KOPT-K1 (cell line): ENCODE measurements at regions not wholly inside any gene's neighbourhood (a gene's known extent, or its start where the extent isn't known, plus 50 kb on each side); places are given as distances from the start of the nearest gene placed in this dataset.
A peak's percentile ranks its signal among the peaks of the same experiment; 100 is the strongest.
"Not testable (repeated sequence)": the region's sequence is repeated elsewhere in the genome, so short reads cannot be mapped to it uniquely, and the experiment has no call there.

Experiments used
- H3K27ac ChIP-seq: fragments of 200-600 bp; sonication (generic); 2 replicates; pipeline ENCODE4 v1.5.1; 2016; ENCODE audit warnings: antibody characterized with exemption, mild to moderate bottlenecking, low read depth, low read length; ENCODE audit not compliant: poor library complexity, severe bottlenecking
- H3K36me3 ChIP-seq: fragments of 200-600 bp; sonication (generic); 2 replicates; pipeline ENCODE4 v1.5.1; 2017; ENCODE audit warnings: antibody characterized with exemption, mild to moderate bottlenecking, low read length, moderate library complexity; ENCODE audit not compliant: insufficient read depth
- H3K9me3 ChIP-seq: fragments of 200-600 bp; sonication (generic); 2 replicates; pipeline ENCODE4 v1.5.1; 2017; ENCODE audit warnings: antibody characterized with exemption, low read length, mild to moderate bottlenecking; ENCODE audit not compliant: insufficient read depth, poor library complexity, severe bottlenecking

DNA sequence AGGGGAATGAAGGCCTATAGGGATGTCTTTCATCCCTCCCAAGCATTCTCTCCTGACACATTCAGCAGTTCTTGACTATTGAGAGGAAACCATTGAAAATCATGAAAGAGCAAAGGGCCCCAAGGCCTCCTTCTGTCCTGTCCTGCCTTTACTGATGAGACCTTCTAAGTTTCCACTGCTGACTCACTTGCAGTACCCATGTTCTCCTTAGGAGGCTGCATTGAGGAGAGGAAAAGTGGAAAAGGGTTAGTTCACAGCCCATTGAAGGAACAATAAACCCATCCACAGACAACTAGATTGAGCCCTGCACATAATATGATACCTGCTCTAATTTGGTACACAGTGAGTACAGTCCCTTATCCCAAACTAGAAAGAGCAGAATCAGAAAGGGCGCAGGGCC is 115.1 kb upstream of the PNPLA4 start:
- no peaks in the 10 kb centered on the region for H3K9me3 ChIP-seq
- H3K36me3 ChIP-seq: no peaks in the 10 kb centered on the region
- no peak overlapping the region for H3K27ac ChIP-seq

DNA sequence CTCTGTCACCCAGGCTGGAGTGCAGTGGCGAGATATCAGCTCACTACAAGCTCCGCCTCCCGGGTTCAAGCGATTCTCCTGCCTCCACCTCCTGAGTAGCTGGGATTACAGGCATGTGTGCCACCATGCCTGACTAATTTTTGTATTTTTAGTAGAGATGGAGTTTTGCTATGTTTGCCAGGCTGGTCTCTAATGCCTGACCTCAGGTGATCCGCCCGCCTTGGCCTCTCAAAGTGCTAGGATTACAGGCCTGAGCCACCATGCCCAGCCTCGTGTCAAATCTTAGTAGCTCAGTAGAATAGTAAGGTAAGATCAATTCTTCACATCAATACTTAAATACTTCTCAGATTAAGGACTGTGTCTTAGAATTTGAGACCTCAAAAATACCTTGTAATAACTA is 112.5 kb upstream of the PNPLA4 start:
- H3K36me3 ChIP-seq, H3K9me3 ChIP-seq, H3K27ac ChIP-seq: not testable (repeated sequence)

DNA sequence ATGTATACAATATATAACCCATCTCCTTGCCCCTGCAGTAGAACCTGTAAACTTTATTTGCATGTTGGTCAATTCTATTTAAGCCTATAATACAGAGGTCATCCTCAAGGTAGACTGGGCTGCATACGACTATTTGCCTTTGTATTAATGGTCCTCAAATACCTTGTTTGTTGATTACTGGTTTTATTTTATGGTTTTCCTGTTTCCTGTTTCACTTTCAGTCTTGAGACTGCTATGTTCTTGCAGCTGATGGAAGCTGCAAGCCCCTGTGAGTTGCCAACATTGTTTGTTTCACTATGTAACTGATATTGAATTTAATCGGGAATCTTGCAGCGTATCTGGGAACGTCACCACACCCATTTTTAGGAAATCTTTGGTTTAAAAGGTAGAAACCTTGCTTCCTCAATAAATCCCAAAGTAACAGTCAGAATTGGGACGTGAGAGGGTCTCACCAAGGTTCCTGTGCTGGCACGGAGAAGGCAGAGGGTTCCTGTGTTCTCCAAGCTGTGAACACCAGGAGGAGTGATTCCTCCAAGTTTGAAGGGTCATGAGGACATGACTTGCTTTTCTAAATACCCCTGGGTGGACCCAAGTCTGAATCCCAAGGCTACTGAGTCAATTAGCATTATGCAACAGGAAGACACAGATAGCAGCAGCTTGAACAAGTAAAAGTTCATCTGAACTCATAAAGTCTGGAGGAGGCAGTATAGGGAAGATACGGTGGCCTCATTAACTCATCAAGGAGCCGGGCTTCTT is 110.6 kb upstream of the PNPLA4 start:
- Histone ChIP-seq H3K27ac (peak overlapping the region; percentile 36), H3K36me3 (no peaks in the 10 kb centered on the region), H3K9me3 (no peaks in the 10 kb centered on the region)

DNA sequence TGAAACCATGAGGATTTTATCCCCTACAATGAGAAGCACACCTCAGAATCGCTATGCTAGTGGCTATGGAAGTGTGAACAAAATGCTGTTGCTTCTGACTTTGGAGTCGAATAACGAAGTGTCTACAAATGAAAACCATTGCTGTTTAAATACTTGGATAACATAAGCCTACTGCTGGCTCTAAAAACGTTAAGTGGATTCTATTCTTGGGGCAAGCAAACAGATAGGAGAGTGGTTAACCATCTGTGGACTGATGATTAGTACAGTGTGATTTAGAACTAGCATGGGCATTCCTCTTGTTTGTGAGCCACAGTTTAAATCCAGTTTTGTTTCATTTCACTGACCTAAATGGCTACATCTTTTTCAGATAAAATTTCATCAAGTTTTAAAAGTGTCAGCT is 109.7 kb upstream of the PNPLA4 start:
- H3K36me3 ChIP-seq: no peaks in the 10 kb centered on the region
- no peaks in the 10 kb centered on the region for H3K9me3 ChIP-seq
- no peak overlapping the region for H3K27ac ChIP-seq

DNA sequence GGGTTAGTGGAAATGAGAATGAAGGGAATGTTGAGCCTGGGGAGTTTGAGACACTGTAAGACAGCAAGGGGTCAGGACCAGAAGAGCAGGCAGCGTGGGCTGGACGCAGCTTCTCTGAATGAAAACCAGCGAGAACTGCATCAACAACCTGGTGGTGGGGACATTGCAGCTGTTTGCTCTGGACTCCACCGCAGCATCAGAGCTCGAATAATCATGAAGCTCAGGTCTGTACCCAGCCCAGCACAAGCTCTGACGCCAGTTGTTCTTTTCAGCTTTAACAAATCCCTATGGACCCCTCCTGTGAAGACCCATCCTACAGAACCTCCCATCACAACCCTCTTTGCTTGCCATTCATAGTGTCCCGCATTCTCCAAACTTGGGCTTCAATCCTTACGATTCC is 106.8 kb upstream of the PNPLA4 start:
- Histone ChIP-seq H3K36me3 (no peaks in the 10 kb centered on the region), H3K27ac (no peak overlapping the region), H3K9me3 (no peaks in the 10 kb centered on the region)

DNA sequence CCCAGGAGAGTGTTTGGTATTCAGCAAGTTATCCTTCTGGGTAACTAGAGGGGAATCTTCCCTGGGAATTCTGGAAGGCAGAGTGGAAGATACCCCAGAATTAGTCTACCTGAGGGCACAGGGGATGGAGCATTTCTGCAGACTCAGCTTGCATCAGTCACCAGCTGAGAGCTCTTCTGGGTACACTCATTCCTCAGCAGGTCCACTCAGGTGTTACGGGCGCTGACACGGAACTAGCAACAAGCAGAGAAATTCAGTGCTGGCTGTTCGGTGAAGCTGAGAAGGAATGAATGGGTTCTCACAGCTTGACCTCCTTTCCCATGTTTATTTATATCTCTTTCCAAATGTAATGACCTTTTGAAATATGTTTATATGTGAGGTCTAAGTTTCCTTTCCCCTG is 106.0 kb upstream of the PNPLA4 start:
- H3K9me3 ChIP-seq: no peaks in the 10 kb centered on the region
- no peak overlapping the region for H3K27ac ChIP-seq
- H3K36me3 ChIP-seq: no peaks in the 10 kb centered on the region

DNA sequence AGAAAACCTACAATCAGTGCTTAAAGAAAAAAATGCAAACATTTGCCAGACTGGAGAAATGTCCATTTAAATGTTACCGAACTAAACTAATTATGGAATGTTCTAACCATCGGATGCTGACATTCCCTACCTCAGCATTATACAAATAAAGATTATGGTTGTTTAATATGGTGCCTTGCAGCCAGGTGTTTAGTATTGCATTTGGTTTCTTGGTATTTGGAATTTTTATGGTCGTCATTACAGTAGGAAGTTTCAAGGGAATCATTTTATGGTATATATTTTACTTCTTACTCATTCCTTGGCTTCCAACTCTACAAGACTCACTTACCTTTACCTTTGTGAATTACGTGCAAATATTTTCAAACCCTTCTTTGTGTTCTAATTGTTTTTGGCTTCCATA is 103.1 kb upstream of the PNPLA4 start:
- Histone ChIP-seq H3K9me3 (no peaks in the 10 kb centered on the region), H3K36me3 (no peaks in the 10 kb centered on the region)

DNA sequence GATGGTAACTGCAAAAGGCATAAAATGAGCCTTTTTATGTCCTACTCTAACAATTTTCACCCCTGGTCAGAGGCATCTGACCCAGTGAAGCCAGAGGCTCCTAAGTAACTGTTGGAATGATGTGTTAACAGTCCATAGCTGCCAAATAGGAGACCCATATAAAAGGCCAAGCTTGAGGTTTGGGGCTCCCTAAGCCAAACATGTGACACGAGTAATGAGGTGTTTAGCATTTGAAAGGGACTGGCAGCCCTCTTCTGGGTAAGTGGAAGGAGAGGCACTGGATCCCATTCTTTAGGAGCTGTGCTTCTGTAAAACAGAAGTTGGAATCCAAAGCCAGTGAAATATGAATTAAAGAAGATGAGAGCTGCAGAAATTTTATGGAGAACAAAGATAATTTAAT is 100.6 kb upstream of the PNPLA4 start:
- Histone ChIP-seq H3K27ac (no peak overlapping the region), H3K9me3 (no peaks in the 10 kb centered on the region)

More for the DNA sequence above, 103.1 kb upstream of the PNPLA4 start:
- H3K27ac ChIP-seq: no peak overlapping the region

DNA sequence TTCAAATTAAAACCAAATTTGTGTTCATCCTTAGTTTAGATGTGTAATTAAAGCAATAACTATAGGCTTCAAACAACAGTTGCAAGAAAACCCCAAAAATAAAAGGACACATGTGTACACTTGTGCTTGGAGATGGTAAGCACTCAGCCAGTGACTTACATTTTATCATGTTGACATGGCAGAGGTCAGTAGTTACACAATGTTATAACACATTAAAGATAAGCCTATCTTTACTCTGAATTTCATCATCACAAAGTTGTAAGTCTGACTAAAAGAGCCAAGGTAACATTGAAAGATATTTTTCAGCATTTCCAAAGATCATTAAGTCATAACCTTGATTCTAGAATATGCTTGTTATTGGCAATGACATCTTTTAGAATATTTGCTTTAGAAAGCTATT is 98.5 kb upstream of the PNPLA4 start:
- H3K27ac ChIP-seq: no peak overlapping the region
- H3K36me3 ChIP-seq: no peaks in the 10 kb centered on the region
- no peaks in the 10 kb centered on the region for H3K9me3 ChIP-seq

More for the DNA sequence above, 100.6 kb upstream of the PNPLA4 start:
- H3K36me3 ChIP-seq: no peaks in the 10 kb centered on the region

DNA sequence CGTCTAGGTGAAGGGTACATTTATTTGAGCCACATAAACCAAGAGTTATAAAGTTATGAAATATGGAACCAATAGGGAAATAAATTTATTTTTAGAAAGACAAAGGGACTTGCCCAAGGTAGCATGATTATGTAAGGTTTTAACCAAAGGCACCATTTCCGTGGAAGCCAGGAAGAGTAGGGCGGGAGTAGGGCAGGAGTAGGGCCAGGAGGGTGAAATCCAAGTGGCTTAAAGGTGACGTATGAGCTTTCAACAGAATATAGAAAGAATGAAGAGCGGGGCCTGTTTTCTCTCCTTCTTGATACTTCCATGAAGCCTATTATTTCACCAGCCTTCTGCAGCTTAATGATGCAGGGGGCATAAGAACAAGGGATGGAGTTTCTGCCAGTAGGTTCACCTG is 91.7 kb upstream of the PNPLA4 start:
- H3K27ac ChIP-seq: no peak overlapping the region
- no peaks in the 10 kb centered on the region for H3K9me3 ChIP-seq
- no peaks in the 10 kb centered on the region for H3K36me3 ChIP-seq

DNA sequence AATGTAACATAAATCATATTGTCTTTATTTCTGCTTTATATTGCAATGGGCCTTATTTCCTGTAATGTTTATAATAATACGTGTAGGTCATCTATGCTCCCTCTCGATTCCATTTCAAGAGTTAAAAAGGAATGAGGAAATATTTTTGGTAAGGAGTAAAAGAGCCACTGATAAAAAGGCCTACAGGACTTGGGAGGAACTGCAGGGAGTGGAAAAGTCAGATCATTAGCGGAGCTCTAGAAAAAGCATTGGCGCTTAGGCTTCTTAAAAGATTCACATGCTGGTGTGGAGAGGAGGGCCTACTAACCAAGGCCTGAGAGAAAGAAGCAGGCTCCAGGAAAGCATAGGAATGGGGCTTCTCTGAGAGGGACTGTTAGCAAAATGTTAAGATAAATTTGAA is 82.9 kb upstream of the PNPLA4 start:
- Histone ChIP-seq H3K27ac (no peak overlapping the region), H3K9me3 (no peaks in the 10 kb centered on the region), H3K36me3 (no peaks in the 10 kb centered on the region)

DNA sequence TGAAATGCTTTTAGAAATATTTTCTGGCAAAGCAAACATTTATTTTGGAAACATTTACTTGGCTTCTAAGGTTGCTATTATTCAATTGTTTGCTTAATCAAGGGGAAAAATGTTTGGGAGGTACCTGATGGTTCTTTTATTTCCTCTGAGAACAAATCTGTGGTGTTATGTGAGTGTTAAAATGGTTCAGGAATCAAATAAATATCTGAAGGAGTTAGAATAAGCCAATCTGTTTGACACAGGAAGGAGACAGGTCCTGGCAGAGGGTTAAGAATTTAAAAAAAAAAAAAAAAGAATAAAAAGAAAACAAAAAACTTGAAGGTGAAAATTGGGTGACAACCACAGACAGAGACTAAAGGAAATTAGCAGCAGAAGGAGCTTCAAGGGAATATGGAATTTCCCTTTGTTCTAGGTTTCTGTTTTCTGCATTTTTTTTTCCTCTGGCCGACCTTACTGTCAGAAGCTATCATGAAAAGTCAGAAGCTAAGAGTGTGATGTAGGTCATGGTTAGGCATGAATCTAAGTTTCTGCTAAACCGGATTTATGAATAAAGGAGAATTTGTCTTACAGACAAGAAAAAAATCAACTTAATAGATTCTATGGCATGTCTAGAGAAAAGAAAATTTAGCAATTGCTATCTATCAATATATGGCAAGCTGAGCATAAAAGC is 78.6 kb upstream of the PNPLA4 start:
- H3K27ac ChIP-seq: no peak overlapping the region
- no peaks in the 10 kb centered on the region for H3K9me3 ChIP-seq
- H3K36me3 ChIP-seq: no peaks in the 10 kb centered on the region

DNA sequence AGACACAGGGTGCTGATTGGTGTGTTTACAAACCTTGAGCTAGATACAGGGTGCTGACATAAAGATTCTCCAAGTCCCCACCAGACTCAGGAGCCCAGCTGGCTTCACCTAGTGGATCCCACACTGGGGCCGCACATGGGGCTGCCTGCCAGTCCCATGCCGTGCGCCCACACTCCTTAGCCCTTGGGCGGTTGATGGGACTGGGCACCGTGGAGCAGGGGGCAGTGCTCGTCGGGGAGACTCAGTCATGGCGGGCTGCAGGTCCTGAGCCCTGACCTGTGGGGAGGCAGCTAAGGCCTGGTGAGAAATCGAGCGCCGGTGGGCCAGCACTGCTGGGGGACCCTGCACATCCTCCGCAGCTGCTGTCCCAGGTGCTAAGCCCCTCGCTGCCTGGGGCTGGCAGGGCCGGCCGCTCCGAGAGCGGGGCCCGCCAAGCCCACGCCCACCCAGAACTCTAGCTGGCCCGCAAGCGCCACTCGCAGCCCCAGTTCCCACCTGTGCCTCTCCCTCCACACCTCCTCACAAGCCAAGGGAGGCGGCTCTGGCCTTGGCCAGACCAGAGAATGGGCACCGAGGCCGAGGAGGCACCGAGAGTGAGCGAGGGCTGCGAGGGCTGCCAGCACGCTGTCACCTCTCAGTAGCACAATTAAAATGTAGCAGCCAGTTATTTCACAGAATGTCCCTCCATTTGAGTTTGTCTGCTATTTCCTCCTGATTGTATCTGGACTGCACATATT is 76.1 kb upstream of the PNPLA4 start:
- no peaks in the 10 kb centered on the region for H3K9me3 ChIP-seq
- no peaks in the 10 kb centered on the region for H3K36me3 ChIP-seq
- H3K27ac ChIP-seq: no peak overlapping the region

DNA sequence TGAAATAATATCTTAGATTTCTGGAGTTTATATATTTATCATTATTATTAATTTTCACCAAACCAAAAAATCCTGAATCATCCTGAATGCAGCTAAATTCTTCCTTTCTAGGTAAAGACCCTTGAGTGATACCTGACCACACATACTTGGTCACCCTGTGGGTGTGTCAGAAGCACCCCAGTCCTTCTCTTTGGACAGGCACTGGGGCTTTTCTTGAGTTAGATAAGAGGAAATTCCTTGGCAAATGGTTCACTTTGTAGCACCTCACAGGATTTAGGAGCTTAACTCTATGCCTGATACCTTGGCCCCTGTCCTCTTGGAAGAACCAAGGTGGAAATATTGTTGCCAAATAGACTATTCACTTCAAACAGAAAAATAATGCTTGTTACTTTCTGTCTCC is 69.6 kb upstream of the PNPLA4 start:
- no peaks in the 10 kb centered on the region for H3K36me3 ChIP-seq

DNA sequence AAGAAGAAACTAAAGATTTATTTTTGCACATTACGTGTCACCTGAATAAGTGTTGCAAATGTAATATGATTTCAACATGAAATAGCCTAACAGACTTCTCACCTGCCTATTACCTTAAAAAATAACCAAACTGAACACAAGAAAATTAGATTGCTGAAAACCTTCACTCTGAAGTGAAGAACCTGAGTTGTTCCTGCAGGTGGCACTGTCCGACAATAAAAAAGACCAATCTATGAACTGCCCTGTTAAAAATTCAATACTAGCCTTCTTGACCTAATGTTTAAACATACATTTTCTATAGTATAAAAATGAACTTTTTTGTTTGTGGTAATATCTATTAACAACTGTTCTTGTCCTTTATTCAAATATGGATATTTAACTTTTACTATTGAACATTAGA is 69.2 kb upstream of the PNPLA4 start:
- Histone ChIP-seq H3K9me3 (no peaks in the 10 kb centered on the region), H3K36me3 (no peaks in the 10 kb centered on the region), H3K27ac (no peak overlapping the region)

More for the DNA sequence above, 69.6 kb upstream of the PNPLA4 start:
- H3K27ac ChIP-seq: no peak overlapping the region
- H3K9me3 ChIP-seq: no peaks in the 10 kb centered on the region
